ENCODE measurements at regions not wholly inside any gene's neighbourhood (a gene's known extent, or its start where the extent isn't known, plus 50 kb on each side); places are given as distances from the start of the nearest gene placed in this dataset.

DNA sequence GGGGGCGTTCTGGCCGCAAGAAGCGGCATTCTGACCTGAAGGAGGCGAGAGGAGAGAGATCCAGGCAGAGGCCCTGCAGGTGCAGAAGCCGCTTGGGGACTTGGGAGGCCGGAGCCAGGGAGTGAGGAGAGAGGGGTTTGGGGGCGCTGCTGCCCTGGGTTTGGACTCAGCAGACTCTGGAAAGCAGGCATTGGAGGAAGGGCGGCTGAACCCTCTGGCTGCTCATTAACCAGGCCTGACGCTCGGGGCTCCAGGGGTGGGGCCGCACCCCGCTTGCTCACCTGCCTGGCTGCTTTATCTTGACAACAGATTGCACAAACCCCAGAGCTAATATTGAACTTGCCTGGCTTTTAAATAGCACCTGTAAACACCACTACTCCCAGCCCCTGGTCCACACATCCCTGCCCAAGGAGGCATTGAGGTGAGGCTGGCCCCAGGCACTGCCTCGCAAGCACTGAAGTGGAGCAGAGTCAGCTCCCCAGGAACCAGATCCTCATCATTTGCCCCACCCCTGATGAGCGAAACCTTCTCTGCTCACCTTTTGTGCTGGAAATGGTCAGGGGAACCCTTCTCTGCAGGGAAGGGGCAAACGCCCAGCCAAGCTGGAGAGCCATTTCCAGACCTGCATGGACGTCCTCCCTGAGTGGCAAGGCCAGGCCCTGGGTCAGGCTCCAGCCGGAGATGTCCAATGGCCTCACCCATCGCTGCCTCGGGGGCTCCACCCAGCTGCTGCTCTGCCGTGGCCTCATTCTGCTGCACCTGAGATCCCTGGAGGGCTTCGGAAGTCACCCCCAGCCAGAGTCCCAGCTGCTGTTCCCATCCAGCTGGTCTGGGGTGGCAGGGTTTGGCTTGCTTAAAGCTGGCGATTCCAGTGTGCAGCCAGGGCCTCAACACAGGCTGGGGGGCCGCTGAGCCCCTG is 190.2 kb upstream of the GSE1 start (continued):
- TF ChIP-seq, protein P1, sequence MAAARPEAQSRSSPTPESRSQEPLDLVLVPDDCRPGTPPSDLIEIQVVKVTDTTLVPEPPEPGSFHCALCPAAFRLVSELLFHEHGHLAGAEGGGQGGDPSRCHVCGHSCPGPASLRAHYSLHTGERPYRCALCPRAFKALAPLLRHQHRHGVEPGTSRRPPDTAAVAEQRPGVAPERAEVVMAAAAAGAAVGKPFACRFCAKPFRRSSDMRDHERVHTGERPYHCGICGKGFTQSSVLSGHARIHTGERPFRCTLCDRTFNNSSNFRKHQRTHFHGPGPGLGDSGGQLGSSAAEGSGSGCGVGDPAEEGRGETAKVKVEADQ (CRISPR knock-in tag; IDR thresholded peaks at IDR 0.05; ENCODE audit: borderline replicate concordance): no peak
- TF ChIP-seq, protein P2, sequence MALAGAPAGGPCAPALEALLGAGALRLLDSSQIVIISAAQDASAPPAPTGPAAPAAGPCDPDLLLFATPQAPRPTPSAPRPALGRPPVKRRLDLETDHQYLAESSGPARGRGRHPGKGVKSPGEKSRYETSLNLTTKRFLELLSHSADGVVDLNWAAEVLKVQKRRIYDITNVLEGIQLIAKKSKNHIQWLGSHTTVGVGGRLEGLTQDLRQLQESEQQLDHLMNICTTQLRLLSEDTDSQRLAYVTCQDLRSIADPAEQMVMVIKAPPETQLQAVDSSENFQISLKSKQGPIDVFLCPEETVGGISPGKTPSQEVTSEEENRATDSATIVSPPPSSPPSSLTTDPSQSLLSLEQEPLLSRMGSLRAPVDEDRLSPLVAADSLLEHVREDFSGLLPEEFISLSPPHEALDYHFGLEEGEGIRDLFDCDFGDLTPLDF (CRISPR knock-in tag; IDR thresholded peaks at IDR 0.05): peak; percentile 59; the same call in 1 of the 2 replicates
- TF ChIP-seq ZNF484 (CRISPR knock-in tag; IDR thresholded peaks at IDR 0.05; ENCODE audit: borderline replicate concordance, low read depth): no peak
- TF ChIP-seq CBX5 (CRISPR knock-in tag; IDR thresholded peaks at IDR 0.05; ENCODE audit: borderline replicate concordance): peak; percentile 93; the same call in 1 of the 2 replicates
- TF ChIP-seq RFXAP (CRISPR knock-in tag; IDR thresholded peaks at IDR 0.05; ENCODE audit: borderline replicate concordance): peak; percentile 95
- peak; percentile 94 for TF ChIP-seq ZNF331 (CRISPR knock-in tag; IDR thresholded peaks at IDR 0.05)
- TF ChIP-seq, protein P3, sequence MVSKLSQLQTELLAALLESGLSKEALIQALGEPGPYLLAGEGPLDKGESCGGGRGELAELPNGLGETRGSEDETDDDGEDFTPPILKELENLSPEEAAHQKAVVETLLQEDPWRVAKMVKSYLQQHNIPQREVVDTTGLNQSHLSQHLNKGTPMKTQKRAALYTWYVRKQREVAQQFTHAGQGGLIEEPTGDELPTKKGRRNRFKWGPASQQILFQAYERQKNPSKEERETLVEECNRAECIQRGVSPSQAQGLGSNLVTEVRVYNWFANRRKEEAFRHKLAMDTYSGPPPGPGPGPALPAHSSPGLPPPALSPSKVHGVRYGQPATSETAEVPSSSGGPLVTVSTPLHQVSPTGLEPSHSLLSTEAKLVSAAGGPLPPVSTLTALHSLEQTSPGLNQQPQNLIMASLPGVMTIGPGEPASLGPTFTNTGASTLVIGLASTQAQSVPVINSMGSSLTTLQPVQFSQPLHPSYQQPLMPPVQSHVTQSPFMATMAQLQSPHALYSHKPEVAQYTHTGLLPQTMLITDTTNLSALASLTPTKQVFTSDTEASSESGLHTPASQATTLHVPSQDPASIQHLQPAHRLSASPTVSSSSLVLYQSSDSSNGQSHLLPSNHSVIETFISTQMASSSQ (IDR thresholded peaks at IDR 0.05; ENCODE audit: low read depth): peak; percentile 100
- TF ChIP-seq, protein P3 (CRISPR knock-in tag; IDR thresholded peaks at IDR 0.05; ENCODE audit: borderline replicate concordance): peak; percentile 100
- peak; percentile 81 for TF ChIP-seq DPF2 (CRISPR knock-in tag; IDR thresholded peaks at IDR 0.05; ENCODE audit: borderline replicate concordance, low read depth)
- peak; percentile 85 for TF ChIP-seq FOXC1 (CRISPR knock-in tag; IDR thresholded peaks at IDR 0.05; ENCODE audit: borderline replicate concordance)
- TF ChIP-seq ETV5 (CRISPR knock-in tag; IDR thresholded peaks at IDR 0.05; ENCODE audit: borderline replicate concordance): peak; percentile 69; the same call in 1 of the 2 replicates
- TF ChIP-seq, protein P4, sequence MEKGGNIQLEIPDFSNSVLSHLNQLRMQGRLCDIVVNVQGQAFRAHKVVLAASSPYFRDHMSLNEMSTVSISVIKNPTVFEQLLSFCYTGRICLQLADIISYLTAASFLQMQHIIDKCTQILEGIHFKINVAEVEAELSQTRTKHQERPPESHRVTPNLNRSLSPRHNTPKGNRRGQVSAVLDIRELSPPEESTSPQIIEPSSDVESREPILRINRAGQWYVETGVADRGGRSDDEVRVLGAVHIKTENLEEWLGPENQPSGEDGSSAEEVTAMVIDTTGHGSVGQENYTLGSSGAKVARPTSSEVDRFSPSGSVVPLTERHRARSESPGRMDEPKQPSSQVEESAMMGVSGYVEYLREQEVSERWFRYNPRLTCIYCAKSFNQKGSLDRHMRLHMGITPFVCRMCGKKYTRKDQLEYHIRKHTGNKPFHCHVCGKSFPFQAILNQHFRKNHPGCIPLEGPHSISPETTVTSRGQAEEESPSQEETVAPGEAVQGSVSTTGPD (CRISPR knock-in tag; IDR thresholded peaks at IDR 0.05): peak; percentile 73; the same call in 1 of the 2 replicates
- peak; percentile 29; the same call in 1 of the 2 replicates for TF ChIP-seq HNF4G (IDR thresholded peaks at IDR 0.05; ENCODE audit: borderline replicate concordance, low read depth, low read length)
- peak; percentile 26; the same call in 1 of the 2 replicates for TF ChIP-seq HNF4G (CRISPR knock-in tag; IDR thresholded peaks at IDR 0.05; ENCODE audit: borderline replicate concordance, low read depth)
- TF ChIP-seq, protein P5, sequence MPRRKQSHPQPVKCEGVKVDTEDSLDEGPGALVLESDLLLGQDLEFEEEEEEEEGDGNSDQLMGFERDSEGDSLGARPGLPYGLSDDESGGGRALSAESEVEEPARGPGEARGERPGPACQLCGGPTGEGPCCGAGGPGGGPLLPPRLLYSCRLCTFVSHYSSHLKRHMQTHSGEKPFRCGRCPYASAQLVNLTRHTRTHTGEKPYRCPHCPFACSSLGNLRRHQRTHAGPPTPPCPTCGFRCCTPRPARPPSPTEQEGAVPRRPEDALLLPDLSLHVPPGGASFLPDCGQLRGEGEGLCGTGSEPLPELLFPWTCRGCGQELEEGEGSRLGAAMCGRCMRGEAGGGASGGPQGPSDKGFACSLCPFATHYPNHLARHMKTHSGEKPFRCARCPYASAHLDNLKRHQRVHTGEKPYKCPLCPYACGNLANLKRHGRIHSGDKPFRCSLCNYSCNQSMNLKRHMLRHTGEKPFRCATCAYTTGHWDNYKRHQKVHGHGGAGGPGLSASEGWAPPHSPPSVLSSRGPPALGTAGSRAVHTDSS (CRISPR knock-in tag; conservative IDR thresholded peaks at IDR 0.05): no peak
- TF ChIP-seq FOXK1 (CRISPR knock-in tag; IDR thresholded peaks at IDR 0.05; ENCODE audit: borderline replicate concordance, low read depth): peak; percentile 97
- TF ChIP-seq NR2F1 (CRISPR knock-in tag; IDR thresholded peaks at IDR 0.05): peak in 1 of 2 experiments; percentile 47; a peak in 1 of 4 replicates
- TF ChIP-seq MXI1 (IDR thresholded peaks at IDR 0.05; ENCODE audit: borderline replicate concordance, low read depth, low read length): peak; percentile 16; the same call in 1 of the 3 replicates
